Endodermal cell (in vitro differentiated cells): ENCODE measurements at regions not wholly inside any gene's neighbourhood (a gene's known extent, or its start where the extent isn't known, plus 50 kb on each side); places are given as distances from the start of the nearest gene placed in this dataset.

Source experiments
- DNase-seq: peaks from one replicate; pipeline ENCODE4 v3.0.0-alpha.2; 2017
- H3K27ac ChIP-seq: 2 replicates; pipeline ENCODE4 v1.5.1; 2013; ENCODE audit warnings: mild to moderate bottlenecking, low read depth, low read length, moderate library complexity
- H3K27me3 ChIP-seq: 2 replicates; pipeline ENCODE4 v1.6.1; 2013; ENCODE audit warnings: mild to moderate bottlenecking, low read length, moderate library complexity; ENCODE audit not compliant: insufficient read depth, control insufficient read depth, poor library complexity, severe bottlenecking
- H3K36me3 ChIP-seq: 2 replicates; pipeline ENCODE4 v1.7.0; 2013; ENCODE audit warnings: mild to moderate bottlenecking, low read length, moderate library complexity; ENCODE audit not compliant: control insufficient read depth, insufficient read depth
- H3K4me1 ChIP-seq: one replicate; pipeline ENCODE4 v1.7.0; 2013; ENCODE audit warnings: low read length; ENCODE audit not compliant: control insufficient read depth, insufficient read depth
- H3K4me3 ChIP-seq: 2 replicates; pipeline ENCODE4 v1.5.1; 2013; ENCODE audit warnings: mild to moderate bottlenecking, low read length, moderate library complexity
- H3K9ac ChIP-seq: 2 replicates; pipeline ENCODE4 v1.6.1; 2013; ENCODE audit warnings: mild to moderate bottlenecking, low read length, moderate library complexity; ENCODE audit not compliant: poor library complexity, severe bottlenecking; ENCODE audit errors: extremely low read depth
- H3K9me3 ChIP-seq: 2 replicates; pipeline ENCODE4 v1.6.1; 2013; ENCODE audit warnings: mild to moderate bottlenecking, low read length, moderate library complexity; ENCODE audit not compliant: control insufficient read depth
- H3K27ac Mint-ChIP-seq: 2 replicates; pipeline ENCODE4 v1.8.0; 2020; ENCODE audit warnings: mixed read lengths
- H3K27me3 Mint-ChIP-seq: 2 replicates; pipeline ENCODE4 v1.8.0; 2021; ENCODE audit warnings: mild to moderate bottlenecking, mixed read lengths; ENCODE audit not compliant: insufficient read depth
- H3K36me3 Mint-ChIP-seq: 2 replicates; pipeline ENCODE4 v1.8.0; 2020; ENCODE audit warnings: low read depth, mixed read lengths
- H3K4me1 Mint-ChIP-seq: 2 replicates; pipeline ENCODE4 v1.8.0; 2020; ENCODE audit warnings: mixed read lengths
- H3K4me3 Mint-ChIP-seq: 2 replicates; pipeline ENCODE4 v1.8.0; 2020; ENCODE audit warnings: mild to moderate bottlenecking, moderate library complexity, mixed read lengths
- H3K9me3 Mint-ChIP-seq: 2 replicates; pipeline ENCODE4 v1.8.0; 2020; ENCODE audit warnings: mild to moderate bottlenecking, mixed read lengths
- WGBS, 2 experiments: methylation state at CpG; one replicate each; pipeline versions ENCODE4 v1.1.5 to v1.1.7; 2013; ENCODE audit warnings: missing lambda C conversion rate in 2 of 2, mixed read lengths in 1 of 2; ENCODE audit not compliant: insufficient coverage in 1 of 2, insufficient read length in 1 of 2; 5-methylcytosine and 5-hydroxymethylcytosine counted together
- TF ChIP-seq, protein P1 (sequence below): fragments of 200-600 bp; sonication (generic); conservative IDR thresholded peaks from 2 replicates; pipeline ENCODE4 v1.5.0; 2021; ENCODE audit warnings: antibody characterized with exemption, mild to moderate bottlenecking

DNA sequence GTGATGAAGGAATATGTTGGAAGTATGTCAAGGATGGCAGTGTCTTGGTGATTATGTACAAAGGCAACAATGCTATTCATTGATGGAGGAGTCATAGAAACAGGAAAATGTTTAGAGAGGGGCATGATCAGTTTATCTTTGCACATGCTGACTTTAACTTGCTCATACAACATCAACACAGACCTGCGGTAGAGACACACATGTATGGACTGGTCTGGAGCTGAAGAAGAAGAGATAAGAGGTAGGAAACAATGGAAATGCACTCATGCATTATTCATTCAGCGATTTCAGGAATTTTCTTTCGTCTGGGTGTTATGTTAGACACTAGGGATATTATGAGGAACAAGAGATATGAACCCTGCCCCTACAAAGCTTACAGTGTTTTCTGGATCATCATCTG is 1252.3 kb upstream of the TENM3 start:
- H3K27ac ChIP-seq = no peak overlapping the region
- no peaks in the 10 kb centered on the region for H3K9me3 Mint-ChIP-seq
- no peak overlapping the region for H3K4me3 Mint-ChIP-seq
- H3K27ac Mint-ChIP-seq = no peak overlapping the region
- WGBS, 2 experiments = 86 to 91% methylated on average over 2 to 3 of the region's 3 CpGs
- H3K4me1 ChIP-seq = no peaks in the 10 kb centered on the region
- H3K36me3 Mint-ChIP-seq = no peaks in the 10 kb centered on the region
- H3K4me3 ChIP-seq = no peak overlapping the region
- no peak for DNase-seq
- H3K27me3 Mint-ChIP-seq = no peaks in the 10 kb centered on the region
- H3K27me3 ChIP-seq = no peaks in the 10 kb centered on the region
- no peaks in the 10 kb centered on the region for H3K9me3 ChIP-seq
- TF ChIP-seq, protein P1, sequence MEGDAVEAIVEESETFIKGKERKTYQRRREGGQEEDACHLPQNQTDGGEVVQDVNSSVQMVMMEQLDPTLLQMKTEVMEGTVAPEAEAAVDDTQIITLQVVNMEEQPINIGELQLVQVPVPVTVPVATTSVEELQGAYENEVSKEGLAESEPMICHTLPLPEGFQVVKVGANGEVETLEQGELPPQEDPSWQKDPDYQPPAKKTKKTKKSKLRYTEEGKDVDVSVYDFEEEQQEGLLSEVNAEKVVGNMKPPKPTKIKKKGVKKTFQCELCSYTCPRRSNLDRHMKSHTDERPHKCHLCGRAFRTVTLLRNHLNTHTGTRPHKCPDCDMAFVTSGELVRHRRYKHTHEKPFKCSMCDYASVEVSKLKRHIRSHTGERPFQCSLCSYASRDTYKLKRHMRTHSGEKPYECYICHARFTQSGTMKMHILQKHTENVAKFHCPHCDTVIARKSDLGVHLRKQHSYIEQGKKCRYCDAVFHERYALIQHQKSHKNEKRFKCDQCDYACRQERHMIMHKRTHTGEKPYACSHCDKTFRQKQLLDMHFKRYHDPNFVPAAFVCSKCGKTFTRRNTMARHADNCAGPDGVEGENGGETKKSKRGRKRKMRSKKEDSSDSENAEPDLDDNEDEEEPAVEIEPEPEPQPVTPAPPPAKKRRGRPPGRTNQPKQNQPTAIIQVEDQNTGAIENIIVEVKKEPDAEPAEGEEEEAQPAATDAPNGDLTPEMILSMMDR = no peak
- peaks cover 6% of the 10 kb centered on the region for H3K4me1 Mint-ChIP-seq
- H3K9ac ChIP-seq = no peak overlapping the region
- no peaks in the 10 kb centered on the region for H3K36me3 ChIP-seq

DNA sequence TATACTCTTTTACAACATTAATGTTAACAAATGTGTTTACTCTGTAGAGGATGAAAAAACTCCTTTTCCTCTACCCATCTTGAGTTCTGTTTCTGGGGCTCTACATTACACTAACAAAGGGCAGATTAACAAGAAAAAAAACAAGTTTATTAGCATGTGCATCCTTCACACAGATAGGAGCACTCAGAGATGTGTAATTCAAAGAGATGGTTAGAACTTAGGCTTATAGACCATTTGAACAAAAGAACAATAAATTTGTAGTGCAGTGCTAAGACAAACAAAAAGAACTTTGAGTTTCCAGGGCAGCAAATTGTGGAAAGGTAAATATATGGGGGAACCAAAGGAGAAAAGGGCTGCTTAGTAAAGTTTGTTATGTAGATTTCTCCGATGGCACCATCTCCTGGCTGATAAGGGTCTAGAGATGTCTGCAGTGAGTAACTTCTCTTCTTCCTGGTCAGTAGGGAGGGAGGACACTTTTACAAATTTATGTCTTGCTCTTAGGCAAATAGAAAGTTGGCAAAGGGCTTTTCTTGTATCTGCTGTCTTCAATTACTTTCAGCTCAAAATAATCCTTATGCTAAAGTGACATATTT is 1249.9 kb upstream of the TENM3 start:
- peaks cover 6% of the 10 kb centered on the region for H3K4me1 Mint-ChIP-seq
- H3K4me3 ChIP-seq = no peak overlapping the region
- no peaks in the 10 kb centered on the region for H3K4me1 ChIP-seq
- DNase-seq = no peak
- no peaks in the 10 kb centered on the region for H3K36me3 ChIP-seq
- no peaks in the 10 kb centered on the region for H3K9me3 Mint-ChIP-seq
- H3K4me3 Mint-ChIP-seq = no peak overlapping the region
- no peaks in the 10 kb centered on the region for H3K27me3 ChIP-seq
- no peak overlapping the region for H3K27ac Mint-ChIP-seq
- no peaks in the 10 kb centered on the region for H3K36me3 Mint-ChIP-seq
- WGBS, 2 experiments = 69% methylated on average over 1 of the region's 1 CpG; no CpG with 5 or more reads in 1 of the 2 experiments
- H3K27ac ChIP-seq = no peak overlapping the region
- no peak overlapping the region for H3K9ac ChIP-seq
- TF ChIP-seq, protein P1 = no peak
- no peaks in the 10 kb centered on the region for H3K9me3 ChIP-seq
- H3K27me3 Mint-ChIP-seq = no peaks in the 10 kb centered on the region

DNA sequence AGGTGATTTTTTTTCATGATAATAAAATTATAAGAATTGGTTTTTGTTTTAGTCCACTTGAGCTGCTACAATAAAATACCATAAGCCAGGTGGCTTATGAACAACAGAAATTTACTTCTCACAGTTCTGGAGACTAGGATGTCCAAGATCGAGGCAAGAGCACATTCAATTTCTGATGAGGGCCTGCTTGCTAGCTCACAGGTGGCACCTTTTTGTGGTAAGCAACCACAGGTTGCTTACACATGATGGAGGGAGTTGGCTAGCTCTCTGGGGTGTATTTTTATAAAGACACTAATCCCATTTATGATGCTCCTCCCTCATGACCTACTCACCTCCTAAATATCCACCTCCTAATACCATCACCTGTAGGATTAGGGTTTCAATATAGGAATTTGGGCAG is 1248.5 kb upstream of the TENM3 start:
- 97 to 100% methylated on average over 1 of the region's 1 CpG for WGBS, 2 experiments
- H3K27ac ChIP-seq = no peak overlapping the region
- no peak overlapping the region for H3K27ac Mint-ChIP-seq
- H3K4me3 ChIP-seq = no peak overlapping the region
- H3K9me3 ChIP-seq = no peaks in the 10 kb centered on the region
- H3K4me3 Mint-ChIP-seq = no peak overlapping the region
- H3K27me3 Mint-ChIP-seq = no peaks in the 10 kb centered on the region
- no peak overlapping the region for H3K9ac ChIP-seq
- DNase-seq = no peak
- no peaks in the 10 kb centered on the region for H3K36me3 Mint-ChIP-seq
- H3K36me3 ChIP-seq = no peaks in the 10 kb centered on the region
- H3K9me3 Mint-ChIP-seq = no peaks in the 10 kb centered on the region
- peaks cover 6% of the 10 kb centered on the region for H3K4me1 Mint-ChIP-seq
- H3K27me3 ChIP-seq = no peaks in the 10 kb centered on the region
- TF ChIP-seq, protein P1 = no peak
- no peaks in the 10 kb centered on the region for H3K4me1 ChIP-seq
